ENCODE measurements at regions not wholly inside any gene's neighbourhood (a gene's known extent, or its start where the extent isn't known, plus 50 kb on each side); places are given as distances from the start of the nearest gene placed in this dataset.
"Not testable (repeated sequence)": the region's sequence is repeated elsewhere in the genome, so short reads cannot be mapped to it uniquely, and the experiment has no call there.

DNA sequence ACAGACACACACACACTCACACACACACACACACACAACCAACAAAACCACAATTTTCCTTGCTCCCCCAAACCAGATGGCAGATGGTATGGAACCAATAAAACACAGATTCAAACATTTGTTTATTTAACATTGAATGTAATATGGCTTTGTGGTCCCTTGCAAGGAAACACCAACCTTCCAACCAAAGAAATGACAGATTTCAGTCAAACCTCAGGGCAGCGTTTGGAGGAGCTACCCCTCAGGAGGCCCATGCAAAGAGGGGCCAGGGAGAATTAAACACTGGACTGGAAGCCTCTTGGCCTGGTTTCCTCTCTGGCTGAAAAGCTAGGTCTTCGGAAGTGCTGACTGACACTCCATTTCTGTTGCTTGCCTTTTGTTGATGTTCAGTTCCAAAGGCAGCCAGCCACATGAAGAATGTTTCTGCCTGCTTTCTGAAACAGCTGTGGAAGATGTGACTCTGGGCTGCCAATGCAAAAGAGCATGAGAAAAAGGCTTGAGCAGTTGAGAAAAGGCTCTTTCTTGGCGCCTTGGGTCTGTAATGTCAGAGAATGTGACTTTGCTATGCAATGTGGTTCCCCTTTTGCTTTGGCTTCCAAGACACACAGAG, 296.1 kb downstream of the RPLP1 start:
- no peak for DNase-seq

DNA sequence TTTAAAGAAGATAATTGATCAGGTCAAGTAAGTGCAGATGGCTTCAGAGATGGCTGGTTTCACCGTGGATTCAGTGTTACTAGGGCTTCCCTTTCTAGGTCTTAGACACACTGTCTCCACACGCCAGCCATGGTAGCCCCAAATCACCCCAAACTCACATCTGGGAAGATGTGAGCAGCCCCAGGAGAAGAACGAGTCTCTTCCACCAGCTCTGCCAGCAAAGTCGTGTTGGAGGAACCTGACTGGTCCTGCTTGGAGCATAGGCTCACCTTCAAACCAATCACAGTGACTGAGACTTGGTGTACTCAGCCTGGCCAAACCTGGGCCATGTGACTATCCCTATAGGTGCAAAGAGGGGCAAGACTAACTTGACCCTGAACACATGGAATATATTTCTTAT, 296.7 kb downstream of the RPLP1 start:
- no peak for DNase-seq

DNA sequence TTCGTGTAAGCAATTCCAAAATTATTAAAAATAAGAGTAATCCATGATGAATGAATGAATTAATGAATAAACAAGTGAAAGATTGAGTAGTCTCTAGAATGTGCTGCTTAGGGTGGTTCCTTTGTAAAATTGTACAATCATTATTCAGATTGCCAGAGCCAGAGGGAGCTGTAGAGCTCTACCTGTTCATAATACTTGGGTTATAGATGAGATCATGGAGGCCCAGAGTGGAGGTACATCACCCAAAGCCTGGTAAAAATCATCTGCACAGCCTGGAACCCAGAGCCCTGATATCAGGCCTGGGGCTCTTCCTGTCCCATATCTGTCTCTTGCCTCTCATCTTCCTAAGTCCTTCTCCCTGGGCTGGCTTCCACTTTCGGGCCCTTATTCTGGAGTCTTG, 297.2 kb downstream of the RPLP1 start:
- DNase-seq: no peak

DNA sequence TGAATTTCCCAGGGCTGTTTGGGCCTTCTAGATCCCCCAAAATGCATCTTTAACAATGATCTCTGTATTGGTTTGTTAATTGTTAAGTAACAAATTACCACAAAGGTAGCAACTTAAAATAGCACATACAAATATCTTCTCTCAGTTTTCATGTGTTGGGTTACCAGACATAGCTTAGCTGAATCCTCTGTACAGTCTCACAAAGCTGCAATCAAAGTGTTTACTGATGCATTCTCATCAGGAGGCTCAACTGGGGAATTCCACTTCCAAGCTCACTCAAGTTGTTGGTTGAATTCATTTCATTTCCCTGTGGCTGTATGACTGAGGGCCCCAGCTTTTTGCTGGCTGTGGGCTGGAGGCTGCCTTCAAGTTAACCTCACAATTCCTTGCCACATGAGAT, 297.6 kb downstream of the RPLP1 start:
- no peak for DNase-seq

DNA sequence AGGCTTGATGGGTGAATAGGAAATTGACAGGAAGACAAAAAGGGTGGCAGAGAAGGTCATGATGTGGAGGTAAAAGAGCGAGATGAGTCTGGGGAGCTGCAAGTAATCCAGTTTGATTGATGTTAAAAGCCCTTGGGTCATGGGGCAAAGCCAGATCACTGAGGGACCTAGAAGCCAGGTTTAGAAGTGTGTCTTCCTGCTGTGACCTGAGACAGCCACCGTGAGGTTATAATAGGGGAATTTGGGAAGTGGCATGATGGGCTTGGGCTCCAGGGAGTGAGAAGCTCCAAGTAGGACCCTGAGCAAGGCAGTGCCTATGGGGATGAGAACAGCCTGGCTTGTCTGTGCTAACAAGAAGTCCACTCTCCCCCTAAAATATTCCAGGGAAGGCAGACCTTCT, 298.5 kb downstream of the RPLP1 start:
- DNase-seq: no peak

DNA sequence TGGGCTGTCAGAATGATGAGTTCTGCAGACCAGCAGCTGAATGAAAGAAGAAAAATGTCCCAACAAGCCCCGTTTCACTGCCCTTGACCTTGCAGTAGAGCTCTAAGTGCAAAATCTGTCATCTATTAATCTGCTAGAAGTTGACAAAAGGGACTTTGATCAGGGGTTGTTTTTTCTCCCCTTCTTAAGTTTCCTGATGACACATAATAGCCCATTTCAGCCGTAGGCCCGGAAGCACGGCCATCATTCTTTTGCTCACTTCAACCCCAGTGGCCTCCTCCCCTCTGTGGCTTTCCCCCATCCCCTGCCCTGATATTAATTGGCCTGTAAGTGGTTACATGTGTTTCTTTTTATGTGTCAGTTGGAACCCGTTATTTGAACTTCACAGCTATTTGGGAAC, 298.9 kb downstream of the RPLP1 start:
- no peak for DNase-seq

DNA sequence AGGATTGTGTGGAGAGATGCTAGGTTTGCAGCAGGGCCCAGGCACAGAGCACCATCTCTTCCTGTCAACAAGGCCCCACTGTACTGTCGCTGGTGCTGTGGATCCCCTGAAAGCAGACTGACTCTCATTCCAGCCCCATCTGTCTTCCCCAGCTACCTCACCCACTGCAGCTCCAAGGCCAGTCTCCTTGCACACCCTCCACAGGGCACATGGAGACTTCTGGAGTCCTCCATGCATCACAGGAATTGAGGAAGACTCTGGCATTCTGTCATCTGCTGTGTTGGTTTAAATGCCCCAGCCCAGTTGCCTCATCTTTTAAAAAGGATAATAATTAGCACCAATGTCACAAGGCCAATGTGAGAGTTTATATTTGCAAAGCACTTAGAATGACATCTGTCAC, 301.2 kb downstream of the RPLP1 start:
- DNase-seq: no peak

DNA sequence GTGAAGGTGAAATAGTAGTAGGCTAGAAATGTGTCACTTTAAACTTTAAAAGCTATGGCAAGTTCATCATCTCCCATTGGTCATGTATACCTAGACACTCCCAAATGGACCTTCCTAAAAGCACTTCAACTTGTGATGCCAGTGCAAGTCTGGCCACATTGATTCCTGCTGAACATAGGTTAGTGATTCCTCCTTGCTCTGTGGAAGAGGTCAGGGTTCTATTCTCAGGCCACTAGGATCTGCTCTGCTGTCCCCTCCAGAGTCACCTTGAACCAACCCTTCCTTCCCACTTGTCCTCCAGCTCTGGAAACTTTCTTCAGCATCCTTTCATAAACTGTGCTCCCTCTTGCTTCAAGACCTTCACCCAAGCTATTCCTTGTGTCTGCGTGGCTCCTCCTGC, 301.7 kb downstream of the RPLP1 start:
- no peak for DNase-seq

DNA sequence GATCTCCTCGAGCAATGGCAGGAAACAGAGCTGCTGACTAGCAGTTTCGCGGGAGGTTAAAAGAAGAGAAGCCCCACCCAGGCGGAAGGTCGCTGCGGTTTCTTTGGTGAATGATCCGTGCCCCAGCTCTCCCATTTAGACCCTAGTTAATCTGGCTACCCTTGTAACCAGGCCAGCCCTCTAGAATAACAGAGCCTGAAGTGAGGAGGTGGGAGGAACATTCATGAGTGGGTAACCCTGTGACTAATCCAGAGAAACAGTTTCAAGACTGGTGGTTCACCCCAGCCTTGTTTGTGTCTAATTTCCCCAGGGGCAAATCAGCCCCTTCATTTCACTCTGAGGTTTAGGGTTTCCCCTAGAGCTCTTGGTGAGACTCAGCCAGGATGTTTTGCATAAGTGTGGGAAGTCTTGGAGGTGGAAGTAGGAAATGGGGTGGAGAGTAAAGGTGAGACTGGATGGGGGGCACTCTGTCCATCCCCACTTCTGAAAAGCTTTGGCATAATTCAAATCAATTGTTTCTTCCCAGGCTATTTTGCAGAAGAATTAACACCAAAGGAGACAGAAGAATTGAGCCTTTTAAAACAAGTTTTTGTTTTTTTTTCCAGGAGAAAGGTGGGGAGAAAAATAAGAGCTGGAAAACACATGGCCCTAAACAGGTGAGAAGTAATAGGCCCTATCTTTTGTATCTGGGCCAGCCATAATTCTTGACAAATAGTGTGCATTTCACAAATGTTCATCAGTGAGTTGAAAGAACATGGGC, 303.1 kb downstream of the RPLP1 start:
- DNase-seq: peak in 3 of 4 experiments; percentile 39 to 45 (median 43)

DNA sequence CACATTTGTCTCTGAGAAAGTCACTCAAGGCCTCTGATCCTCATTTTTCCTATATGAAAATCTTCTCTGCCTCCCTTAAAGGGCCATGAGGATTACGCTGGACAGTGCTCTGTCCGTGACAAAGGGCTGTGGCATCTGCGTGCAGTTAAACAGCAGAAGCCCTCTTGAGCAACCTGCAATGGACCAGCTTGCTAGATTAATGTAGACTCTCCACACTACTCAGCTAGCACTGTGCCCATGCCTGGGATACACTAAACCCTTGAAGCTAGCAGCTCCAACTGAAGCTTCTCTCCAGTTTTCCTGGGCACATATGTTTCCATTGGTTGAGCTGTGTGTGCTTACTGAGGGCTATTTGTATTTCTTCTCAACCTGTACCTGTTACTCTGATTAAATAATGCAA, 303.8 kb downstream of the RPLP1 start:
- DNase-seq: no peak

DNA sequence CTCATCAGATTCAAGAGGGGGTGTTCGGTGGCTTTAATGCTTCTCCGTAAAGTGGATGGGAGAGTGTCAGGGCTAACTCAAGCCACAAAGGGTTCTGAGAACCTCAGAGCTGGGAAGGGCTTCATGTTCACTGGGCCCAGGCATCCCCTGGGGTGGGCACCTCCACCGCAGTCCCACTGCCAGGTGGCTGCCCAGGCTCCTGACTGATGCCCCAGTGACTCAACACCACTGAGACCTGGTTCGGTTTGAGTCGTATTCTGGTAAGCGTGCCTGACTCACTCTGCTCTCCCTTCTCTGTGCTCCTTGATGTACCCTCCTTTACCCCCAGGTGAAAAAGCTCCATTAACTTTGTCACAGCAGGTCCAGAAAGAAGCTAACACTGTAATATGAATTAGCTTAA, 304.6 kb downstream of the RPLP1 start:
- DNase-seq: peak in 2 of 4 experiments; percentile 14 to 28

DNA sequence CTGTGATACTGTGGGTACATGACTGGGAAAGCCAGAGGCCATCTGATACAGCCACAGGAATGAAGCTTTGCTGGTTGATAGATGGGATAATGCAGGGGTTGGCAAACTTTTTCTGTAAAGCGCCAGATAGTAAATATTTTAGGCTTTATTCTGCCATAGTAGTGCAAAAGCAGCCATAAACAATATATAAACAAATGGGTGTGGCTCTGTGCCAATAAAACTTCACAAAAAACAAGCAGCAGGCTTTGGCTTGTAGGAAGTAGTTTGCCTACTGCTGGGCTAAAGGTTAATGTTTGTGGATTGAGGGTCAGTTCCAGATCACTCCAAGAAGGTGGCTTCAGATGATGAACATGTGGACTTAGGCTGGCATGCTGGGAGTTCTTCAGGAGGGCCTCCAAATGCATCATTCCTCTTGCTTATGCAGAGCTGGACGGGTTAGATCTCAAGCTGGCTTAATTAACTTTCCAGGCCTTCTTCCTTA, 305.7 kb downstream of the RPLP1 start:
- no peak for DNase-seq

DNA sequence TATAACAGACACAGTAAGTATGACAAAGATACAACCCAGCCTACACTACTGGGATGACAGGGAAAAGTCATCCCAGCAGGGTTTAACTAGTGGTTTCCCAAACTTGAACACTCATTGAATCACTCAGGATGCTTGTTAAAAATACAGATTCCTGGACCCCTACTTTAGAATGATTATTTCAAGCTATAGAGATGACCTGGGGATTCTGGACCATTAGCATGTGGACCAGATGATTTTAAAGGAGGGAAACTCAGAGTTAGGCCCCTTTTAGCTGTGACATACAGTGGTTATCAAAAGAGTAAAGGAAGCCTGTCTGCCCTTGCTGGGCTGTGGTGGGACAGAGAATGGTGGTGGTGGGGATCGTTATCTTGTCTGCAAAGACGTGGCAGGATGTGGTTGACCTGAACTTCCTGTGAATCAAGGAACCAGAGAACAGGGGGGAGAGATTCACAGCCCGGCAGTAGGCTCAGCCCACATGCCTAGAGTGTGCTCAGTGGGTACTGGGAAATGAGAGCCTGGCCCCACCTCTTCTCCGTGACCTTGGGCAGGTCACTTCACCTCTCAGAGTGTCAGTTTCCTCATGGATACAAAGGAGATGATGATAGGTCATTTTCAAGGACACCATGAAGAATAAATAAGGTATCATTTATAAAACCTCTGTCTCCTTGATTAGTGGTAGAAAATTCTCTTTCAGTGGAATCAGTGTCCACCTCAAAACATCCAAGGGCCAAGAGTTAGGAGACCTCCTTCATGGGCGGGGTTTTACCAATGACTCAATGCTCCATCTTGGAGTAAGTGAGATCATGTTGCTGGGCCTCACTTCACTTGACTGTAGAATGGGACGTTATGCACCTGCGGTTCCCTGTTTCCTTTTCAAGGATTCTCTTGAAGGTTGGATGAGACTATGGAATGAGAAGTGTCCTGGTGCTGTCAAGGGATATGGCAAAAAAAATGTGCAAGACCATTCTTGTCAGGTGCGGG, 306.5 kb downstream of the RPLP1 start:
- DNase-seq: peak; percentile 33 to 69 (median 58)

DNA sequence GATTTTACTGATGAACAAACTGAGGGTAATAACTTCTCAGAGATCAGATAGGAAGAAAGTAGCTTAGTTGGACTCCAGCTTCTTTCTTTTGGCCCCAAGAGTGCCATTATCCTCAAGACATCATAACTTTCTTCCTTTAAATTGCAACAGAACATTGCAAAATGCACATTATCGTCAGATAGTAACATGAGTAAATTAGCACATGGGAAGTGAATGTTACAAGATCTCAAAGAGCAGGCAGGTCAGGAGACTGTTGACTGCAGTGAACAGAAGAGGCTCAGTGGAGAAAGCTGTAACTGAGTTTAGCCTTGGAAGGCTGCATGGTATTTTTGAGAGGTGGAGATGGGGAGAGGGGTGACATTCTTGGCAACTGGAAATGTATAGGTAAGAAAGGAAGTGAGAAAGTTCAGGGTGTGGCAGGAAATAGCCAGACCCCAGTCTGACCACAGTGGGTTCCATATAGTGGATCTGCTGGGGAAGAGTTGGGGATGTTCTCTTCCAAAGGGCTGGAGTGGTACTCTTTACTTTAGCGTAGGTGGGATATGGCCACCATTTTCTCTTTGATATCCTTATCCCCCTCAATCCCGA, 307.7 kb downstream of the RPLP1 start:
- no peak for DNase-seq

DNA sequence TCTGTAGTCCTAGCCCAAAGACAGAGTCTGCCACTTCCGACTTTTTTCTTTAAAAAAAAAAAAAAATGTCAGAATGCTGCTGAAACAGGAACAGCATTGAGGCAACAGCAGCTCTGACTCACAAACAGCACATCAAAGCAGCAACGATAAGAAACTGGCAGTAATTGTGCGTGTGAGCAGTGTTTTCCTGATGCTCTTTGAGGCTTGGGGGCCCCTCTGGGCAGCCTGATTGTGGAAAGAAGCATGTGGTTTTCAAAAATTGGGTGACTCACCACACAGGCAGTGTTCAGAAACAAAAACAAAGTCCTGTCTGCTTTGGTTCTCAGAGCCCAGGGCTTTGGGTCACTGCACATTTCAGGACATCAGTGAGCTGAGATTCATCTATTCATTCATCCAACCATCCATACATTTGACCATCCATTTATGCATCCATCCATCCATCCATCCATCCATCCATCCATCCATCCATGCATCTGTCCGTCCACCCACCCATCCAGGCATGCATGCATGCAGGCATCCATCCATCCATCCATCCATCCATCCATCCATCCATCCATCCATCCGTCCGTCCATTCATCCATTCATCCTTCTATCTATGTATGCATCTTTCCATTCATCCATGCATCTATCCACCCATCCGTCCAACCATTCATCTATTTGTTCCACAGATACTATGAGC, 308.4 kb downstream of the RPLP1 start:
- DNase-seq: peak; percentile 36 to 61 (median 44)

DNA sequence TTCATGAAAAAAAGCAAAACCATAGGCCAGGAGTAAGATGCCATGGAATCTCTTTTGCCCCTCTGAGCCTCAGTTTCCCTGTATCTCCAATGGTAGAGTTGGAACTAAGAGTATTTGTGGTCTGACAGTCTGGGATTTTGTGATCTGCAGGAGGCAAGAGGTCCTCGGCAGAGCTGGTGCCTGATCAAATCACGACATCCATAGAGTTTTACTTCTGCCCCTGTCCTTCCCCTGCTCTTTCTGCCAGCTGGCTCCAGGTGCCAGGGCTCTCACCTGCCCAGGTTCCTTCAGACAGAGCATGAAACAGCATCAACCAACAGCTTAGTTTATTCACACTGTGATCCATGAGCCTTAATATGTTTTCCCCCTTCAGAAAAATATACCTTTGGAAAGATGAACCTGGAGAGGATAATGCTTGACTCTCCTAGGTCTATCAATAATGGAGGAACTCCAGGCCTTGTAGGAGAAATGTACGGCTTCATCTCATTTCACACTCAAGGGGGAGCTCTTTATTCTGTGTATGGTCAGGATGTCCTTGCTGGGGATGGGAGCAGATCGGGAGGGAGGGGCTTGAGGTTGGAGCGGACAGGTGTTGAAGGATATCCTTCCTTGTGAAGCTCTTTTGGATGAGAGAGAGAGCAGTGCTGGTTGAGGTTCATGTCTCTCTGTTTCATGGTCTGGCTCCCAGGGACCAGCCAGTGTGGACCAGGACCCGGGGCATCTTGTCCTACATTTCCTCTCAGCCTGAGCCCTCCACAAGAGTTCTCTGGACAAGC, 309.9 kb downstream of the RPLP1 start:
- no peak for DNase-seq

DNA sequence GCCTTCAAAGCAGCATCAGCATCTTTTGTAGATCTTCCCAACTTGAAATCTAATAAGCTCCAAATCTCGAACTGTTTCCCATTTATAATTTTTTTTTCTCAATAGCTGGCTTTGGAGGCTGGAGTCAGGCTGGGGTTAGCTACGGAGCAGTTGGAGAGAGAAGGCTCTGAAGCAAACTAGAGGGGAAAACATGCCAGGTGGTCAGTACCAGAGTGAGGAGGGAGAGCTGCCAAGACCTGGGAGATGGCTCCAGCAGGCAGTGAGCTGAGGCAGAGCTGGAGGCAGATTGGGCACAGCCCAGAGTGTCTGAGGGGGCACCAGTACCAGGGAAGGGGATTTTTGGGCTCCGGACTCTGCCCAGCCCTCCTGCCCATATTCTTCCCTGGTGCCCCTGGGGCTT, 311.2 kb downstream of the RPLP1 start:
- DNase-seq: no peak

DNA sequence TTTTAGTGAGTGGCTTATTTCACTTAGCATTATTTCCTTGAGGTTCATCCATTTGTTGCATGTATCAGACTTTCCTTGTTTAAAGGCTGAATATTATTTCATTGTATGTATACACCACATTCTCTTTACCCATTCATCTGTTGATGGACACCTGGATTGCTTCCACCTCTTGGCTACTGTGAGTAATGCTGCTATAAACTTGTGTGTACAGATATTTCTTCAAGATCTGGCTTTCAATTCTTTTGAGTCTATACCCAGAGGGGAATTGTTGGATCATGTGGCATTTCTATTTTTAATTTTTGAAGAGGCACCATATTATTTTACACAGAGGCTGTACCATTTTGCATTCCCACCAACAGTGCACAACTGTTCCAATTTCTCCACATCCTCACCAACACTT, 313.5 kb downstream of the RPLP1 start:
- no peak for DNase-seq

DNA sequence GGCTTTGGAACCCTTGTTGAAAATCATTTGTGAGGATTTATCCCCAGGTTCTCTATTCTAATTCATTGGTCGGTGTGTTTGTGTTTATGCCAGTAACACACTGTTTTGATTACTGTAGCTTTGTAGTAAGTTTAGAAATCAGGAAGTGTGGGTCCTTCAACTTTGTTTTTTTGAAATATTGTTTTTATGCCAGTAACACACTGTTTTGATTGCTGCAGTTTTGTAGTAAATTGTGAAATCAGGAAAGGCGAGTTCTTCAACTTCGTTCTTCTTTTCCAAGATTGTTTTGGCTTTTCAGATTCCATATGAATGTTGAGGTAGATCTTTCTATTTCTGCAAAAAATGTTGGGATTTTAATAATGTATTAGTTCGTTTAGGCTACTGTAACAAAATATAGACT, 314.6 kb downstream of the RPLP1 start:
- DNase-seq: no peak

DNA sequence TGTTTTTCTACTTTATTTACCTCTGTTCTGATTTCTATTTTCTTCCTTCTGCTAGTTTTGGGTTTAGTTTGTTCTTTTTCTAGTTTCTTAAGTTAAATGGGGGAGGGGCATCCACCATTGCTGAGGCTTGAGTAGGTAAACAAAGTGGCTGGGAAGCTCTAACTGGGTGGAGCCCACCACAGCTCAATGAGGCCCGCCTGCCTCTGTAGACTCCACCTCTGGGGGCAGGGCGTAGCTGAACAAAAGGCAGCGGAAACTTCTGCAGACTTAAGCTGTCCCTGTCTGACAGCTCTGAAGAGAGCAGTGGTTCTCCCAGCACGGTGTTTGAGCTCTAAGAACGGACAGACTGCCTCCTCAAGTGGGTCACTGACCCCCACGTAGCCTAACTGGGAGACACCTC, 316.7 kb downstream of the RPLP1 start:
- DNase-seq: peak in 2 of 4 experiments; percentile 12 to 47

DNA sequence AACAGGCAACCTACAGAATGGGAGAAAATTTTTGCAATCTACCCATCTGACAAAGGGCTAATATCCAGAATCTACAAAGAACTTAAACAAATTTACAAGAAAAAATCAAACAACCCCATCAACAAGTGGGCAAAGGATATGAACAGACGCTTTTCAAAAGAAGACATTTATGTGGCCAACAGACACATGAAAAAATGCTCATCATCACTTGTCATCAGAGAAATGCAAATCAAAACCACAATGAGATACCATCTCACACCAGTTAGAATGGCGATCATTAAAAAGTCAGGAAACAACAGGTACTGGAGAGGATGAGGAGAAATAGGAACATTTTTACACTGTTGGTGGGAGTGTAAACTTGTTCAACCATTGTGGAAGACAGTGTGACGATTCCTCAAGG, 321.6 kb downstream of the RPLP1 start:
- DNase-seq: not testable (repeated sequence)

DNA sequence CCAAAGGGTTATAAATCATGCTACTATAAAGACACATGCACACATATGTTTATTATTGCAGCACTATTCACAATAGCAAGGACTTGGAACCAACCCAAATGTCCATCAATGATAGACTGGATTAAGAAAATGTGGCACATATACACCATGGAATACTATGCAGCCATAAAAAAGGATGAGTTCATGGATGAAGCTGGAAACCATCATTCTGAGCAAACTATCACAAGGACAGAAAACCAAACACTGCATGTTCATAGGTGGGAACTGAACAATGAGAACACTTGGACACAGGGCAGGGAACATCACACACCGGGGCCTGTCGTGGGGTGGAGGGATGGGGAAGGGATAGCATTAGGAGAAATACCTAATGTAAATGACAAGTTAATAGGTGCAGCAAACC, 322.1 kb downstream of the RPLP1 start:
- DNase-seq: not testable (repeated sequence)
